SKM-1 (cell line): ENCODE measurements at regions not wholly inside any gene's neighbourhood (a gene's known extent, or its start where the extent isn't known, plus 50 kb on each side); places are given as distances from the start of the nearest gene placed in this dataset.

Source experiments
- DNase-seq: peaks from one replicate; lab custom pipeline; 2025; ENCODE audit not compliant: unreplicated experiment; lab: John Stamatoyannopoulos, UW

DNA sequence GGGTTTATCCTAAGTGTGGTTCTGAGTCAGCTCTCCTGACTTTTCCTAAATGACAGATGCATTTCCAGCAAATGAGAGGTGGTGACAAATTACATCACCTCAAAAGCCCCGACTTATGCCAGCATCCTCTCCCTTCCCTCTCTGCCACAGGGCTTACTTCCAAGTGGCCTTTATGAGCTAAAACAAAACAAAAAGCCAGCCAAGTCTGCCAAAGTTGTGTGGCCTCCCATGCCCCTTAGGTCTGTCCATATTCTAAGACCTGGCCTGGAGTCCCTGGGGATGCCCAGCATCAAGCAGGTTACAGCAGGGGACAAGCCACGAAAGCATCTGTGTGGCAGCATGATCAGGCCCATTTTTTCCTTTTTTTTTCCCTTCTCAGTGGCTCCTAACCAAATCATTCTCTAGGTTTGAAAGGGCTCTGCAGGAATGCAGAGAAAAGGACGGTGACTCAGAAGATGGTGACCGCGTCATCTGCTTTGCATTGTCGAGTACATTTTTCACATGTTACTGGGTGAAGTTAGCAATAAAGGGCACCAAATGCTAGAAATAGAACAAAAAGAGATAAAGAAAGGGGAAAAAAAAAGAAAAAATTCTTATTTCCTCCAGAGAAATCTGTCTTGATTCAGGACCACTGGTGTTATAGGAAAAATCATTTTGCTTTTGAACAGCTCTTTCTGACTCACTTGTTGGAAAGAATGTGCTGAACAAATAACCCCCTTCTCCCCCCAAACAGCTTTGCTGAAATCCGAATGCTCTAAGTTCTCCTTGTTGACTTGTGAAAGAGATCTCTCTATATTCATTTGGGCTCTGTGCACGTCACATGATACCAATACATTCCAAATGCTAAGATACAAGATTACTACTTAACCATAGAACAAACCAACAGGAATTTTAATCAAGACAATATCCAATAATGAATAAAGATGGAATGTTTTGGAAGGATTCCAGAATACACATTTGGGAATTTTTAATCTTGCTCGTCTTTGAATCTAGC lies 178.7 kb downstream of the EN1 start:
- no peak for DNase-seq

DNA sequence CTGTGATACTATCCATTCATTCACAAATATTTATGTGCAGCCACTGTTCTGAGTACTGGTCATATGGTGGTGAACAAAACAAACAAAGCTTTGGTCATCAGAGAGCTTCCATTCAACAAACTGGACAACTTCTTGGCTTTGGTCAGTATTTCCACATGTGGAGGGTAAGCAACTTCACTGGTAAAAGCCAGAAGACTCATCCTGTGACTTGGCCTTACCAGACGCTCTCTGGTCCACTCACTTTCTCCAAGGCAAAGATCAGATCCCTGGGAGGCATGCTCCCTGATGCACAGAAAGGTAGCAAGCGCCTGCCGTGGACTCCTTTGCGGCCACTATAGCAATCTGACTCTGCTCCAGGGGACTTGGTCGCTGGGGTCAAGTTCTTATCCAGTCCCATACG lies 179.5 kb downstream of the EN1 start:
- DNase-seq, result no peak

DNA sequence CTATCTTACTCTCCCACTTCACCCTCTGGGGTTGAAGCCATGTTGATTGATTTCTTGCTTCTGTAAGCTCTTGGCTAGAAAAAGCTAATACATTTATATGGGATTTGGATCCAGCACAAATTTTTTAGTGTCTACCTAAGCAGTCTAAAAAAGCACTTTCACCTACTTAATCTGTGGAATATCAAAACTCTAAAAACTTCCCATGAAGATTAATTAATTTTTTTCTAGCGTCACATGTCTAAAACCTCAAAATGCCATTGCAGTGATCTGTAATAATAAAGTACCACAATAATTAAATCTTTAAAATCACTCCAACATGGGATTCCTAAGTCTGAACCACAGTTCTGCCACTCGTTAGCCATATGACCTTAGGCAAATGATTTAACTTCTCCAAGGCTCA lies 180.1 kb downstream of the EN1 start:
- DNase-seq, result no peak

DNA sequence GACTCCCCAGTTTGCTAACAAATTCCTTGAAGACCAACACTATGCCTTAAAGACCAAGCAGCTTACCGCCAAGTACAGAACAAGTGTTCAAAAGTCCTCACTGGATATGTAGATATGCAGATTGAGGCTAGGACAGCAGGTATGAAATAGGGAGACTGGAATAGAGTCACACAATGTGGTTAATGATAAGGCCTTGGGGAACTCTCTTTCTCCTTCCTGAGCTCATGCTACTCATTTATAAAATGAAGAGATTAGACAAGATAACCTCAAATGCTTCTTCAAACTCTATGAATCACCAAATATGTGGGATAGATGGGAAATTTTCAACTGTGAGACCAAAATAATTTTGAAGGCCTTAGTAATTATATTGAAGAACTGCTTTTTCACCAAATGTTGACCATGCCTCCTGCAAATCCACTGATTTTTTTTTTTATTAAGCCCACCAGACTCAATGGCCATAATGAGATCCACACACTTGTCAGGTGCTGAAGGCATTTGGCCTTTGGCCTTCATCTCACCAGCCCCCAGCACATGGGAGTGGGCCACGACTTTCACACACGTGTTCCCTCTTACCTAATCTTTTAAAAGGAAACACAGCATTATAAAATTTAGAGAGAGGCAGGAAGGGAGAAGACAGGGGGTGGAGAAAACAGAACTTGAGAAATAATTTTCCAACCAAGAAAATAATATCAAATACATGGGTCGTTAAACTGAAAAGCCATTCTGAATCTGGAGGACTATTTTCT lies 181.5 kb downstream of the EN1 start:
- DNase-seq, result no peak

- DNase-seq, result no peak
Observed at GRCh38 chr2:118661179-118661578, 186.3 kb downstream of the EN1 start.

GRCh38 chr2:118658596-118659198 lies 188.8 kb downstream of the EN1 start:
- no peak for DNase-seq

- DNase-seq, result no peak
Observed at GRCh38 chr2:118657466-118657865, 190.0 kb downstream of the EN1 start.

GRCh38 chr2:118654945-118655344 lies 192.5 kb downstream of the EN1 start:
- no peak for DNase-seq

- DNase-seq, result no peak
Observed at GRCh38 chr2:118650327-118650726, 197.1 kb downstream of the EN1 start.

DNA sequence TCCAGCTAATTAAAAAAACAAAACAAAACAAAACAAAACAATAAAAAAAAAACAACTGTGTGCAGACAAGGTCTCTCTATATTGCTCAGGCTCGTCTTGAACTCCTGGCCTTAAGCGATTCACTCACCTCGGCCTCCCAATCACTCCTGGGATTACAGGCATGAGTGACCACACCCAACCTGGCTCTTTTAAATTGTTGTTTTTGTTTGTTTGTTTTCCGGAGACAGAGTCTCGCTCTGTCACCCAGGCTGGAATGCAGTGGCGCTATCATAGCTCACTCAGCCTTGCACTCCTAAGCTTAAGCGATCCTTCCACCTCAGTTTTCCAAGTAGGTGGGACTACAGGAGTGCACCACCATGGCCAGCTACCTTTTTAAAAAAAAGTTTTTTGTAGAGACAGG lies 201.6 kb downstream of the EN1 start:
- no peak for DNase-seq

DNA sequence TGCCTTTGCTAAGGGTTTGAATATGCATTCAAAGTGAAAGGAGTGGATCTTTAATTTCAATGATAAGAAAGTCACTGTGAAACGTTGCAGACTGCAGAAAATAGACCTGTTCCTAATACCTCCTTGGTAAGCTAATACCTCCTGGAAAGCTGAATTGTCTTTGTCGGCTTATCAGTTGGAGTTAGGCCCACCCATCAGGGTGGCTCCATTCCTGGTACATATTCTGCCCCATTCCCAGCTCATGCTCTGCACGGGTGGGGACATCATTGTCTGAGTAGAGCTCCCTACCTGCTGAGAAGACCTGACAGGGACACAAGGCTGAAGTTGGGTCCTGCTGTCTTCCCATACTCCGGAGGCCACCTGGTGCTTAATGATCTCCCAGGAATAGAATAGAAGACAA lies 203.3 kb downstream of the EN1 start:
- no peak for DNase-seq

DNA sequence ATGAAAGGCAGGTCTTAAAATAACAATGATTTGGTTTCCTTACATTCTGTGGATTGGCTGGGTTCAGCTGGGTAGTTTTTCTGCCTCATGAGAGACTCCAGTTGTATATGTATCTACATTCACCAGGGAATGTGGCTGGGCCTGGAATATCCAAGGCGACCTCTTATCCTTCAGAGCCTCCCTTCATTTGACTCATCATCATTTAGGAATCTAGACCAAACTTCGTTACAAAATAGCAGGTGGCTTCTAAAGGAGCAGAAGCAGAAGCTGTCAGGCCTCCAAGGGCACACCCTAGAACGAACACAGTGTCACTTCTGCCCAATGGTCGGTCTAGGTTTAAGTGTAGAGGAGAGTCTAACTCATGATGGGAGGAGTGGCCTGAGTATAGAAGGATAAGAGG lies 204.2 kb downstream of the EN1 start:
- no peak for DNase-seq

DNA sequence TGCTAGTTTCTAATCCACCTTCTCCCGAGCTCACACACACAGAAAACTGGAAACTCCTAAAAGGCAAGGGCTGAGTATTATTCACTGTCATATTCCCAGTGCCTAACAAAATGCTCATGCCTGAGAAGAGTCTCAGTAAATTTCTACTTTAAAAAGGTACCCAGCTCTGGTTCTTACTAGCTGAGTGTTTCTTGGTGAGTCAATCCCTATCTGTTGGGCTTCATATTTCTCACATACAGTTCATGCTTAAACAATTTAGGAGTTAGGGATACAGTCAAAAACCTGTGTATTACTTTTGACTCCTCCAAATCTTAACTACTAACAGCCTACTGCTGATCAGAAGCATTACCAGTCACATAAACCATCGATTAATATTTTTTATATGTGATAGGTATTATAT lies 204.9 kb downstream of the EN1 start:
- DNase-seq, result no peak

DNA sequence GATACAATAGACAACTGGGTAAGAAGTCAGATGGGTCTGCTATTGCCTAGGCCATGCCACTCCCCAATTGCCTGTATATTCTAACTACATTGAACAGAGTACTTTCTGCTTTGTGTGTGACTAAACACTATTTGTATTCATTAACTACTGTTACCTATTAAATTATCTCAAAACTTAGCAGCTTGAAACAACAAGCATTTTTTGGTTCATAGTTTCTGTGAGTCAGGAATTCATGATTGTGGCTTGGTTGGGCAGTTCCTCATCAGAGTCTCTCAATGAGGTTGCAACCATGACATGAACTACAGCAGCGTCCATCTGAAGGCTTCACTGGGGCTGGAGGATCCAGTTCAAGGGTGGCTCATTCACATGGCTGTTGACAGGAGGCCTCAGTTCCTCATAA lies 205.7 kb downstream of the EN1 start:
- DNase-seq, result no peak

DNA sequence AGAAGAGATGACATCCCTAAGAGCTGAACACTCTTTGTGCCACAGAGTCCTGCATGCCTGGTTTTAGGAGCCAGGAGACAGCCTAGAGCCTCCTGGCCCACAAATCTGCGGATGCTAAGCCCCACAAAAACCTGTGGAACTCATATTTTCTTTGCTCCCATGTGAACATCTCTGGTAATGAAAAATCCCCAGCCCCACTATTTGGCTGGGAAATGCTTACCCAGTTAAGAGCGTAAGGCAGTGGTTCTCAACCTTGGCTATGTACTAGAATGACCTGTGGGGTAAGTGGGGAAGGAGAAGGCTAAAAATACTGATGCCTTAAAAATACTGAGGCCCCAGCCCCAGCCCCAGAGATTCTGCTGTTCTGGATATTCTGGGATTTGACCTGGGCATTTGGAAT lies 208.1 kb downstream of the EN1 start:
- DNase-seq, result no peak

- no peak for DNase-seq
Observed at GRCh38 chr2:118638453-118638852, 209.0 kb downstream of the EN1 start.

DNA sequence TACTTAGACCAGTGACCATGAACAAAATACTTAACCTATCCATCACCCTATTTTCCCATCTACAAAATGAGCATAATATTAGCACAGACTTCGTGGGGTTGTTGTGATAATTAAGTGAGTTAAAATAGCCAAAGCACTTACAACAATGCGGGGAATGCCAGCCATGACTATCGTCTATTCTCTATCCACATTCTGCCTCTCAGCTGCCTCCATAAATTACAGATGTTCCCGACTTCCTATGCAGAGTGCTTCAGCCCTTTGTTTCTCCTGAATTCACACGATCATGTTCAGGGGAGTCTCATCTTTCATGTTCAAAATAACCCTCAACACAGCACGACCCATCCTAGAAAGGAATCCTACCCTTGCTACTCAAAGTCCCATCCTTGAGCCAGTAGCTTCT lies 211.6 kb downstream of the EN1 start:
- no peak for DNase-seq

DNA sequence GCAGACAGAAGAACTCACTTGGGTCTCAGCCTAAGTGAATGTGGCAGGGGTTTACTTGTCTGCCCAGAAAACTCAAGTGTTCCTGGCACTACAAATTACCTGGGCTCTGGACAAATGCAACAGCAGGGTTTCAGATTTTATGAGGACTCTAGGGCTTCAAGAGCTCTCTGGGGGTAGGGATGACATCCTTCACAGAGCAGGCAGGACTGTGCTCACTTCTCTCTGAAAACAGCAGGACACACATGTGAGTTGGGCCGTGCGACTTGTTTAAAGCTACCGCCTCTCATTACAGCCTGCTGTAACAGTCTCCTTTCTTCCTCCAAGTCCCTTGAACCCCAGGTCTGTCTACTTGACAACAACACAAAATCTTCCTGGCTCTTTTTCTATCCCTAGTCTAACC lies 212.6 kb downstream of the EN1 start:
- no peak for DNase-seq

DNA sequence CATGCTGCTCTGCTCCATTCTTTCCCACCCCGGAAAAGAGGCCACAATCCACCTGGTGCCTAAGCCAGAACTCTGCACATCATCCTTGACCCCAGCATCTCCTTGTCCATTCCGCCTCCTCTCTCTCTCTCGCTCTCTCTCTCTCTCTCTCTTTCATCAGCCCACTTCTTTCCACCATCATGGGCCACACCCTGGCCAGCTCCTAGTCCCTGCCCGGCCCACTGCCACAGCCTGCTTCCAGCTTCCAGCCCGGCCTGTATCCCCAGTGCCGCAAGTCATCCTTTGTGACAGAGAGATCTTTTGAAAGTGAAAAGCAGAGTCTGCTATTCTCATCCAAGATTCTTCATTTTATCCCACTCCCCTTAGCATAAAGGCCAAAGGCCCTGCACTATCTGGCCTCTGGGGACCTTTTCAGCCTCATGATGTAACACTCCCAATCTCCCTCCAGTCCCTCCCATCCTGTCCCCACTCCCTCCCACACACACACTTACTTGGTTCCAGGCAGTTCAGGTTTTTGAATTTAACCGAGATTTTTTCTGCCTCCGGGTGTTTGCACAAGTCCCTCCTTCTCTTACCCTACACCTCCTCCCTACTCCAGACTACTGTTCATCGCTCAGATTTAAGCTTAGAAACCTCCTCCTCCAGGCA lies 214.0 kb downstream of the EN1 start:
- DNase-seq, result no peak

GRCh38 chr2:118632921-118633320 lies 214.5 kb downstream of the EN1 start:
- no peak for DNase-seq

DNA sequence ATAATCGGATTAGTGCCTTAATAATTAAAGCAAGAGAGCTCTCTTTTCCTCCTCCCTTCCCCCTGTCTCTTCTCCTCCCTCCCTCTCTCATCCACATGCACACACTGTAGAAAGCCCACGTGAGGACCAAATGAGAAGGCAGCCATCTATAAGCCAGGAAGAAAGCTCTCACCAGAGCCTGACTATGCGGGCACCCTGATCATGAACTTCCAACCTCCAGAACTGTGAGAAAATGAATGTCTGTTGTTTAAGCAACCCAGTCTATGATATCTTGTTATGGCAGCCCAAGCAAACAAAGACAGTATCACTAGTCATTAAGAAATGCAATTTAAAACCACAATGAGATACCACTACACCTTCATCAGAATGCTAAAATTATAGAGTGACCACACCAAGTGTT lies 220.3 kb downstream of the EN1 start:
- DNase-seq, result no peak
